Activated CD4-positive, alpha-beta T cell treated with anti-CD3 and anti-CD28 coated beads for 48 hours (primary cell): ENCODE measurements at regions not wholly inside any gene's neighbourhood (a gene's known extent, or its start where the extent isn't known, plus 50 kb on each side); places are given as distances from the start of the nearest gene placed in this dataset.
A peak's percentile ranks its signal among the peaks of the same experiment; 100 is the strongest.
"Not testable (repeated sequence)": the region's sequence is repeated elsewhere in the genome, so short reads cannot be mapped to it uniquely, and the experiment has no call there.

Source experiments
- DNase-seq: peaks from one replicate; pipeline ENCODE4 v3.0.0-alpha.2; 2020

DNA sequence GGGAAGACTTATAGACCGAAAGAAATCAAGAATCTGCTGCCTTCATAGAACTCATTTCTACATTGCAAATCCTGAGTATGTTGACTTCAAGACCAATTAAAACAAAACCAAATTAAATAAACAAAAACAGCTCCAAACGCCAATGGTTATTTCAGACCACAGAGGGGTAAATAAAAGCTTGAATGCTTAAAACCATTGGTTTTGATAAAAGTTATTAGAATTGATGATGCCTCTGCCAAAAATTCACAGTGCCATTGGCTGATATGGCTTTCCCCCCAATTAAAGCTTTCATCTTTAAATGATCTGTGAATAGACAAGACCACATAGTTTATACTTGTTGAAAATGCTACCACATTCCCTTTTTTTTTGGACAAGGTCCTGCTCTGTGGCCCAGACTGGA is 188.5 kb downstream of the NFKBIZ start:
- no peak for DNase-seq

DNA sequence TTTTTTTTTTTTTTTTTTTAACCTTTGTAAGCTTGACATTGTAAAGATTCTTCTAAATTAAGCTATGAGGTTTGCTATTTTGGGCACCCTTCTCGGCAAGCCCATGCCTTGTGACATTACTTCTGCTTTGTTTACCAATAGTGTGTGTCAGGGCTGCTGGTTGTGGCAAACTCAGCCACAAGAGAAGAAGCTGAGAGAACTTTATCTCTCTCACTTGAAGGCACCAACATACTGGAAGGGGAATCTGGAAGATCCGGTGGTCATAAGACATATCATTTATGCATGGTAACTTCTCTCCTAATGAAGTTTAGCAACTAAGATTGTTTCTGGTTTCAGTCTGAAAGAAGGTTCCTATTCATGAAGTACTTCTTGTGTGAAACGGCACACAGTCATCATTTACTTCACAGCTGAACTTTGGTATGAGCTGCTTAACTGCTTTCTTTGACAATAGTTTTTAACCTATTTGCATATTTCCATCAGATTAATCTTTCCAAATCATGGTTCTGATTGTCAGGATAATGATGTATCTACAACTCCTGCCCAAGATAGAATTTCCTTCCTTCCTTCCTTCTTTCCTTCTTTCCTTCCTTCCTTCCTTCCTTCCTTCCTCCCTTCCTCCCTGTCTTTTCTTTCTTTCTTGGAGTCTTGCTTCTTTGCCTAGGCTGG is 189.3 kb downstream of the NFKBIZ start:
- no peak for DNase-seq

DNA sequence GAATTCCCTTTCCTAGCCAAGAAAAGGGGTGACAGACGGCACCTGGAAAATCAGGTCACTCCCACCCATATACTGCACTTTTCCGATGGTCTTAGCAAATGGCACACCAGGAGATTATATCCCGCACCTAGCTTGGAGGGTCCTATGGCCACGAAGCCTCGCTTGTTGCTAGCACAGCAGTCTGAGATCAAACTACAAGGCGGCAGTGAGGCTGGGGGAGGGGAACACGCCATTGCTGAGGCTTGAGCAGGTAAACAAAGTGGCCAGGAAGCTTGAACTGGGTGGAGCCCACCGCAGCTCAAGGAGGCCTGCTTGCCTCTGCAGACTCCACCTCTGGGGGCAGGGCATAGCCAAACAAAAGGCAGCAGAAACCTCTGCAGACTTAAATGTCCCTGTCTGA is 190.8 kb downstream of the NFKBIZ start:
- not testable (repeated sequence) for DNase-seq

DNA sequence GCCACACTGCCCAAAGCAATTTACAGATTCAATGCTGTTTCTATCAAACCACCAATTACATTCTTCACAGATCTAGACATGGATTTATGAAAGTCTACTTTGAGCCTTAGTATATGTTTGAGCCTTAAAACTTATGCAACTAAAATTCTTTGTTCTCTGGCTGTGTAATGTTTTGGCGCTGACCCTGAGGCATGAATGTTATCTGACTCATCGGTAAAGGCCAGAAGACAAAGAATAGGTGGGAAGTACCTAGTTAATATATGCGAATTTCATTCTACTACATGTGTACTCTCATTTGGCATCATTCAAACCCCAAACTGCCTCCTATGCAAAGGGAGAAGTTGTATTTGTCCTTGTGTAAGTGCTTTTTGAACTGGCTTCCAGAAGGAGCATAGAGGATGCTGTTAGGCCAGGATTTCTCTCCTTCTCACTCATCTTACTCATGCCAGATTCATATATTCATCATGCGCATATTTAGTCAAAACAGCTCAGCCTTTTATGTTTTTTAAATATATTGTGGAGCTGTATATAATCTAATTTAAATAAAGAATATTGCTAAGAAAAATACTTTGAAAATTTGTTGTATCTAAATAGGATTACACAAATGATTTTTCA is 204.2 kb downstream of the NFKBIZ start:
- DNase-seq, result peak; percentile 20

DNA sequence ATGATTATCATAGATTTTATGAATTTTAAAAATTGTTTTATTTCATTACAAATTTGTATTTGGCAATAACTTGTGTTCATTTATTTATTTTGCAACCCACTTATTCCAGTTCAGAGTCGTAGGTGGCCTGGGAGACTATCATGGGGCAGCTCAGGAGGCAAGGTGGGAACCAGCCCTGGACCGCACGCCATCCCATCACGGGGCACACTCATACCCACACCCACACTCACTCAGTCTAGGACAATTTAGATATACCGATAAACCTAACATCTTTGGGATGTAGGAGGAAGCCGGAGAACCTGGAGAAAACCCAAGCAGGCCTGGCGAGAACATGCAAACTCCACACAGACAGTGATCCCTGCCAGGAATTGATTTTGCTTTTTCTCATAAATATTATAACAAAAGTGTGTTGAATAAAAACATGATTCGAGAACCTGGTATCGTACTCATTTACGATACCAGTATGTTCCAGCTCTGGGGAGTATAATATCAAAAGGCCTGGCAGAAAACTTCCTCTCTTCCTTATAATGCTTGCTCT is 205.3 kb downstream of the NFKBIZ start:
- no peak for DNase-seq

DNA sequence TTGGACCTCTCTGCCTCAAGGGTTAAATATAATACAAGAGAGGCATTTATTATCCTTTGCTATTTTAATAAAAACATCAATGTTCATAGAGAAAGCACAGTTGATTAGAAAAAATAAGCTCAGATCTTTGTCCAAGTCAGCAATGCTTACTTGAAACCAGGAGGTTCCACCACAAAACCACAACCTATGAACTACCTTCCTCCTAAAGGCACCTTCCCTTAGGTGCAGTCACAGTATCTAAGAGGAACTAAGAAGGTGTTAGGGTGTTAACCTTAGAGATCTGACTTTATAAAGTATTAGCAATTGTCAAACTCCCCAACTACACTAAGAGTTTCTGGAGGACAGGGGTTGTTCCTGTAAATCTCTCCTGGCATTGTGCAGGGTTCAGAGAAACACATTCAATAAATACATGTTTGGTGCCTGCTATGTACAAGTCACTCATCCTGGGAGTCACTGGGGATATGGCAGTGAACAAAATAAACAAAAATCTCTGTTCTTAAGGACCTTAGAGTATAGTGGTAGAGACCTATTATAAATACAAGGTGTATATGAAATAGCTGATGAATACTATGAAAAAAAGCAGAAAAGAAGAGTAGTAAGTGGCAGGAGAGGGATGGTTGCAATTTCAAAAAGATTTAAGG is 208.6 kb downstream of the NFKBIZ start:
- no peak for DNase-seq

DNA sequence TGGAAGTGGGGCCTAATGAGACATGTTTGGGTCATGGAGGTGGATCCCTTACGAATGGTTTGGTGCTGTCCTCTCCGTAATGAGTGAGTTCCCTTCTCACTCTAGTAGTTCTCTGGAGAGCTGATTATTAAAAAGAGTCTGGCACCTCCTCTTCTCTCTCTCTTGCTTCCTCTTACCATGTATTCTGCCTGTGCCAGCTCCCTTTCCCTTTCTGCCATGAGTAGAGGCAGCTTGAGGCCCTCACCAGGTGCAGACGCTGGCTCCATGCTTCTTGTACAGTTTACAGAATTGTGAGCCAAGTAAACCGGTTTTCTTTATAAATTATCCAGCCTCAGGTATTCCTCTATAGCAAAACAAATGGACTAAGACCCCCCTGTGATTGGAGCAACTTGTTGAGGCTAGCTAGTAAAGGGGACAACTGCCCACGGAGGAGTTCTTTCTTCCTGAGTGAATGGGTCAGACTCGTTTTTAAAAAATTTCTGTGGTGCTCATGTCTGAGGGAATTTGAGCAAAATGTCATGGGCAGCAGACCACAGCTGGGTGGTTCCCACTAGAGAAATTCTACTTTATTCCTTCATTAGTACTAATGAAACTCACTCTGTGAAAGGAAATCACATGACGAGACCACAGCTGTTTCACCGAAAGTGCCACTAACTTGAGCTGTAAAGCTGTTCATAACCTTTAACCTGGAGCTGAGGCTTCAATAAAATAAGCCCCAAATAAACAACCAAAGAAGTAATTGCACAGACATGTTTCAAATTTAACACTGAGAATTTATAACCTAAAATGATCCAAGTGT is 210.0 kb downstream of the NFKBIZ start:
- DNase-seq, result no peak

DNA sequence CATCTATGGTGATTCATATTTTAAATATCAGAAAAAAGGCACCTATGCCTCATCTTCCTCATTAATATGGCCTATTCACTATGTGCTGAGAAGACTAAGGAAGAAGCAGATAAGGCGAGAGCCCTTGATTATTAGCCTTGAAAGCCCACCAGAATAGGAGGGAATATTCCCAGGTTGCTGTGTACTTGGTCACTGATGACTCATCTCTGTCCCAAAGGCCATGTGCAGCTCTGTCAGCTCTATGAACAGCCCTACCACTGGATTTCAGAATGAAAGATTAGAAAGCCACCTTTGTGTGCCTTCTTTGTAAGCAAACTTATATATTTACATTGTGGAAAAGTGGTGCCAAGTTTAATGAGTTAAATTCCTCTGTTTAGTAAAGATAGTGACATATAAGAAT is 211.5 kb downstream of the NFKBIZ start:
- DNase-seq, result no peak

DNA sequence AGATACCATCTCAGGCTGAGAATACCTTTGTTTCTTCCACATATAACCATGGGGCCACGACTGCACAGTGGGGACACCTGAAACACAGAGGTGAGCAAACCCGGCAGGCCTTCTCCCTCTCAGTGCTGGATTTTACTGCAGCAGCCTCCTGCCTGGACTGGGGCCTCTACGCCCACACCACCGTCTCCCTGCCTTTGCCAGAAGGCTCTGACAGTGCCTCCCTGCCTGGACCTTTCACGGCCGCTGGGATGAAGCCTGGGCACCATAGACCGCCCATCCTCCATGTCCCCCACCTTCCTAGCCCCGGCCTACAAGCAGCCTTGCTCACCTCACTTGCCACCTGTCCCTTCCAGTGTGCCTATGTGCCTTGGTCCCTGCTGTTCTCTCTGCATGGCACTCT is 214.3 kb downstream of the NFKBIZ start:
- no peak for DNase-seq

DNA sequence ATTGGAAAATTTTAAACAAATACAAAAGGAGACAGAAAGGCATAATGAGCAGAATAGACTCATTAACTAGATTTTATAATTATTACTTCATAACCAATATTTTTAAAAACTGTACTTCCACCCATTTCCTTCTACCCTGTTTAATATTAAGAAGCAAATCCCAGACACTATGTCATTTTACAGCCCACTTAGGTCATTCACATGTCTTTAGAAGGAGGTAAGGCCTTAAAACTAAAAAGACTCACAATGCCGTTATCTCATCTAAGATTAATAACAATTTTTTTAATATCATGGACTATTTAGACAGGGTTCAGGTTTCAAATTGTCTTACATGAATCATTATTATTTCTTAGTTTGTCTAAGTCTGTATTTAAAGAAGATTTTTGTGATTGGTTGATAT is 217.2 kb downstream of the NFKBIZ start:
- DNase-seq, result no peak

DNA sequence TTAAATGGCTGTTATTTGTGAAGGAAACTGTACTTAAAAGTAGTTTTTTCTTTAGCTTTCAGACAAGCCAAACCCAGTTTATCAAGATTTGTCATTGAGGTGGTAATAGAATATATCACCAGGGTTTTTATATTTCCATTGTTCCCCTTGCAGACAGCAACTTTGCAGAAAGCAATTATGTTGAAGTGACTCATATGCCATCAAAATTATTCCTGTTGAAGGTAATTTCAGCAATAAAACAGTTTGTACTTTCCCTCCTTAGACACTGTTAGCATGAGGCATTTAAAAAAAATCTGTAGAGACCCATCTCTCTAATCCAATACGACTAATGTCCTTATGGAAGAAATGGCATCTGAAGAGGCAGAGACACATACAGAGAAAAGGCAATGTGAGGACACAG is 219.0 kb downstream of the NFKBIZ start:
- no peak for DNase-seq

DNA sequence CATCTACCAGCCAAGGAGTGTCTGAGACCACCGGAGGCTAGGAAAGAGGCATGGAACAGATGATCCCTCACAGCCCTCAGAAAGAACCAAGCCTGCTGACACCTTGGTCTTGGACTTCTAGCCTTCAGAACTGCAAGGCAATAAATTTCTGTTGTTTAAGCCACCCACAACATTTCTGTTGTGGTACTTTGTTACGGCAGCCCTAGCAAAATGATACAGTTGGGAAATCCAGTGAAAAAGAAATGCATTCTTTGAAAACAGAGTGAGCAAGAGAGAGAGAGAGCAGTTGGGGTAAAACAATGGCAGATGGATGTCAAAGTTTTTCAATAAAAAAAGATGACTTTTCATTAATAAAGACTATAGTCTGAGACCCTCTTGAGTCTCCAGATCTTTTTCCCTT is 219.4 kb downstream of the NFKBIZ start:
- no peak for DNase-seq

DNA sequence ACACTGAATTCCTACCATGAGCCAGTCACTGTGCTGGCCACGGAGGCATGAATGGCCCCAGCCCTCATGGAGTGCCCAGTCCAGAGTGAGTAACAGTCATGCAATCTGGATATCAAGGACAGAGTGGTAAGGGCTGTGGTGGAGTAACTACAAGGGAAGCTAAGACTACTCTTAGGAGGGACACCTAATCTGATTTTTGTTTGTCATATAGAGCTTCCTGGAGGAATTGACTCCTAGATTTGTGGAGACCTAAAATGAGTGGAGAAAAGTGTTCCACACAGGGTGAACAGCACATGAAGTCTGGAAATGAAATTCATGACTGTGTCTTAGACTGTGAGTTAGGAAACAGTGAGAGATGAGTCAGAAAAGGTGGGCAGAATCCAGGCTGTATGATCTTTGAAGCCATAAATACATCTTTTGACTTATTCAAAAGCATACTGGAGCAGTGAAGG is 219.9 kb downstream of the NFKBIZ start:
- DNase-seq, result no peak

DNA sequence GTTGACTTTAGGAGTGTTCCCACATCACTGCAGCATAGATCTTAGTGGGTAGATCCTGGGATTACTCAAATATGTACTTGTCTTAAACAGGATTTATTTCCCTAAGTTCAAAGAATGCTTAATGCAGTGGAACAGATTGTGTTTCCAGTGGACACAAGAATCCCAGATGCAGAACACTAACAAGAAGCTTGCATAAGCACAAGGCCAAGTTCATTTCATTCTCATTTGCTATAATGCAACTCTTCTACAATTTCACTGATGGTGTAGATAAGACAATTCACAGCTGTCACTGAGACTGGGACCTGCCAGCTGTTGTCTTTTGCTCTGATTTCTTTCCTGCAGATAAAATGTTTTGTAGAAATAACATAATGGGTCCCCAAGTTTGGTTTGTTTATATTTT is 225.6 kb downstream of the NFKBIZ start:
- DNase-seq, result no peak

DNA sequence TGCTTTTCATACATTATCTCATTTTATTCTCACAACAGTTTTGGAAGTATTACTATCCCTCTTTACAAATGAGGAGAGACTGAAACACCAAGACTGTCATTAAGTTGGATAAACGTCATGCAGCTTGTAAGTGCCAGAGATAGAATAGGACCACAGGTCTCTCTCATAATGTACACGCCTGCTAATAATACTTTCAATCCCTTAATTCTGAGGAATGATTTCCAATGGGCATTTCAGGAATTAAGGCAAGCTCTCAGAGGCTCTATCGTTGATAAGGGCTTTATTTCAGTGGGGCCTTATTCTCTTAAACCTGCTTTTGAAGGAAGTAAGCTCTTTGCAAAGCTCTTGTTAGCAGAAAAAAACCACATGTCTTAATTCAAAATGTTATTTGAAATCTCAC is 229.1 kb downstream of the NFKBIZ start:
- DNase-seq, result no peak

DNA sequence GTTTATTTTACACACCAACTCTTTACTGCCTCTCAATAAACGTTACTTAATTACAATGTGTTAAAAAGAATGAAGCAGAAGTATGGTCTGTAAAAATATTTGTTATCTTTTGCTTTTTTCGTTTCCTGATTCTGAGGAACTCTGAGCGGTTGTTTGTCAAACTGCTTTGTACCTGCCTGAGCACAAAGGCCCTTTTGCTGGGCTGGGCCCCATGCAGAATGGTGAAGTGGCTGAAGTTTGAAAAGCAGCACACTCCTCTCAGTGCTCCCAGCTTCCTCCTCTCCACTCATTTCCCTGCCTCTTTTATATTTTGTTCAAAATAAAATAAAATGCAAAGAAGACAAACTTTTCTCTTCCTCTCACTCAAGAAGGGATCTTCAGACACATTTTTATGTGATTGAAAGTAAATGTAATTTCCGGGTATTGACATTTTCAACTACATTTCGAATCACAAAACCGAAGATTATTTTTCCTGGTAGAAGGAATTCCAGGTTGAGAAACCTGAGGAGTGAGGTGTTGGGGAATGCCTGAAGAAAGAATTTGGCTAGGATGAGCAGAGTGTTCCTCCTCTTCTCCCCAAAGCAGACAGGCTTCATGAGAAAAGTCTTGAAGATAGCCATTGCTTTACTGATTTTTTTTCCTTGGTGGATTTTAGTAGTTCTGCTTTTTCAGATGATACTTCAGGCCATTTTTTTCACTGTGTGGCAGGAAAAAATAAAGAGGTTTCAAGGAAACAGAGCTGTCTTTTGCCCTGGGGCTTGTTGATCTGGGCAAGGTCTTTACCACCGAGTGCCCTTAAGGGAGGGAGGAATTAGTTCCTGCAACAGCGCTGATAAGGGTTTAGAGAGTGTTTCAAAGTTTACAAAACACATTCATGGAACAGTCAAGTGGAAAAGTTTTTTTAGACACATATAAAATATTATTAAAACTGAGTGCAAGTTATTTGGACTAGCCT is 229.8 kb downstream of the NFKBIZ start:
- peak; percentile 27 for DNase-seq

DNA sequence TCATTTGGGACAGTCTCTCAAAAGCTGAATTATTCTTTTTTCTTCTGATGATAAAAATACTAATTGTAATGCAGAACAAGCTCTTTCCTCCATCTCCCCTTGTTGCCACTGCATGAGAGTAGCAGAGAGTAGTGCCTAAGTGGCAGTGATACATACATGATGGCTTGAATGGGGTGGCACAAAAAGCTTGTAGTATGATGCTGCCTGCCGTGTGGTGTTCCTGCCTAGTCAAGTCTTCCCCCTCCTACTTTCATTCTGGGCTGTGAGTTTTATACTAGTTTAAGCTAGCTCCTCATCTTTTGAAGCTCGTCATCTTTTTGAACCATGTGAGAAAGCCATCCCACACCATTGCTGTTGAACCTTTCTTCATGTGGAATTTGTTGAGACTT is 230.5 kb downstream of the NFKBIZ start:
- DNase-seq, result peak; percentile 40

DNA sequence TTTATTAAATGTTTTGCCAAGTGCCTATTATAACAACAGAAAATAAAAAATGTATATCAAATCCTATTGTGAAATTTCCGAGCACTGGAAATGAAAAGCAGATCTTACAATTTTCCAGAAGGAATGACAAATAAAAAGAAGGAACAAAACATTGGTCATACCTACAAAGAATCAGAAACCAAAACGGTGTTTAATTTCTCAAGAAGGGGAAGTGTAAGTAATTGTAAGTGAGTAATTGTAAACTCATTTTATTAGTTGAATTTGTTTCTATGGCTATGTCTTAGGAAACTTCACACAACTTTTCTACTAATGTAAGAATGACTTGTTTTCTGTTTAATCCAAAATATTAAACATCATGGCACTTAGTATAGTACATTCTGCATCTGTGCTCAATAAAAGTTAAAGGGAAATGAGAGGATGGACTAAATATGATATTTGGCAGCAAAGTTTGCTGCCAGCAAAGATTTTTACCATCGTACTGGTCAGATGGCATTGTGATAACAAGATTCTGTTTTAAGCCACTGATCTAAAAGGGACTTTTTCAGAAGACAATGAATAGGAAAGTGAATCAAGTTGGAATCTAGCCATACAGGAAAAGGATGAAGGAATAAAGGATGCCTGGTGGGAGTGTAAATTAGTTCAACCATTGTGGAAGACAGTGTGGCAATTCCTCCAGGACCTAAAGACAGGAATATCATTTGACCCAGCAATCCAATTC is 232.4 kb downstream of the NFKBIZ start:
- DNase-seq, result no peak

DNA sequence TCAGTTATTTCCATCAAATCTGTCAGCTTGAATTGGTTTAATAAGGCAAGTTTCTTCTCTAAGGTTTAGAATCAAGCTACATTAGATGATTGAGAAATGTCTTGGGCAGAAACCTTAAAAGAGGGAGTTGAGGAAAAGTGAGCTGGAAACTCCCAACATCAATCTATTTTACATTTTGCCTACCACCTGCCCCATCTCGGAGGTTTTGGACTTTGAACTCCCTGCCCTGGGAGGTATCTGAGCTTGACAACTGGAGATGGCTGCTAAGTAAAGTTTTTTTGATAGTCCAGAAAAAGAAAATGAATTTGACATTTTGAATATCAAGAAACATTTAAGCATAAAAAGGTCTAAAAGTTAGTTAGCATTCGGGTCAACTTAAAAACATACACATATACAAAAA is 234.2 kb downstream of the NFKBIZ start:
- no peak for DNase-seq

DNA sequence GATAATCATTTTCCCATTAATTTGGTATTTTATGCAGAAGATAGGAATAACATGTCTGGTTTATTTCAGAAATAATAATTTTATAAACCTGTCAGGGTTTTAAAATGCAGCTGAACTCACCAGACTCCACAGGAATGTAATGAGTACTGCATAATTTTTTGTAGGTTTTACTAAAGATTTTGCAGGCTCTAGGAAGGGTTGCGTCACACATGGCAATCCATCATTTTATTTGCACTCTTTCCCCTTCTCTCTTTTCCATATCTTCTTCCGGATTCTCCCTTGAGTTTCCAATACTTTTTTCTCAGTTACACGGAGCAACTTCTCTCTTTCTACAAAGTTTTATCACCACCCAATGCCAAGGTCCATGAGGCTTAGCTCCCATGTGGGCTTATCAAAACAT is 234.7 kb downstream of the NFKBIZ start:
- DNase-seq, result no peak

DNA sequence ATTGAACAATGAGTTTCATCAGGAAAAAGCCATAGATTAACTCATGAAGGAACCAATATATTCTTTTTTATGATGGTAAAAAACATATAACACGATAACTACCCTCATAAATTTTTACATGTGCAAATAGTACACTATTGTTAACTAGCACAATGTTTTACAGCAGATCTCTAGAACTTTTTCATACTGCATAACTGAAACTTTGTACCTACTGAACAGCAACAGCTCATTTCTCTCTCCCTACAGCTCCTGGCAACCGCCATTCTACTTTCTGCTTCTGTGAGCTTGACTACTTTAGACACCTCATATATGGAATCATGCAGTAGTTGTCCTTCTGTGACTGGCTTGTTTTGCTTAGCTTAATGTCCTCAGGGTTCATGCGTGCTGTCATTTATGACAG is 235.4 kb downstream of the NFKBIZ start:
- DNase-seq, result no peak
